Lung (tissue), 11 donors: ENCODE measurements at regions not wholly inside any gene's neighbourhood (a gene's known extent, or its start where the extent isn't known, plus 50 kb on each side); places are given as distances from the start of the nearest gene placed in this dataset.
A peak's percentile ranks its signal among the peaks of the same experiment; 100 is the strongest.

Experiments used
- ATAC-seq: fragments of 200-7000 bp; cut with Tn5 transposase; one replicate; pipeline ENCODE4 v1.9.1; 2020; ENCODE audit warnings: moderate number of reproducible peaks; ENCODE audit not compliant: insufficient read depth, low FRiP score
- DNase-seq, 3 donors: peaks; one replicate each; pipeline ENCODE4 v3.0.0-alpha.2; 2013 to 2017
- H3K27ac ChIP-seq, 2 donors: one replicate each; pipeline ENCODE4 v1.5.1; 2013; ENCODE audit warnings: mild to moderate bottlenecking in 2 of 2, moderate library complexity in 2 of 2, control low read depth in 1 of 2, inconsistent platforms in 1 of 2, low read depth in 1 of 2, low read length in 1 of 2
- H3K27me3 ChIP-seq, 3 donors: one replicate each; pipeline ENCODE4 v1.5.1; 2013; ENCODE audit warnings: low read length in 2 of 3; ENCODE audit not compliant: control insufficient read depth in 3 of 3, insufficient read depth in 3 of 3
- H3K36me3 ChIP-seq, 4 donors: one replicate each; pipeline ENCODE4 v1.5.1; 2013; ENCODE audit warnings: low read length in 4 of 4, mild to moderate bottlenecking in 1 of 4, moderate library complexity in 1 of 4; ENCODE audit not compliant: control insufficient read depth in 4 of 4, insufficient read depth in 4 of 4
- H3K4me1 ChIP-seq, 5 donors: one replicate each; pipeline ENCODE4 v1.5.1; 2013; ENCODE audit warnings: low read length in 5 of 5, mild to moderate bottlenecking in 2 of 5, moderate library complexity in 1 of 5; ENCODE audit not compliant: control insufficient read depth in 5 of 5, insufficient read depth in 5 of 5
- H3K4me3 ChIP-seq: one replicate; pipeline ENCODE4 v1.5.1; 2013; ENCODE audit warnings: mild to moderate bottlenecking, control low read depth, moderate library complexity
- H3K9ac ChIP-seq, 2 donors: one replicate each; pipeline ENCODE4 v1.5.1; 2013; ENCODE audit warnings: low read length in 2 of 2, control low read depth in 1 of 2; ENCODE audit not compliant: insufficient read depth in 1 of 2
- H3K9me3 ChIP-seq, 4 donors: one replicate each; pipeline ENCODE4 v1.5.1; 2013; ENCODE audit warnings: low read length in 3 of 4, mild to moderate bottlenecking in 1 of 4, moderate library complexity in 1 of 4; ENCODE audit not compliant: control insufficient read depth in 4 of 4, insufficient read depth in 3 of 4
- CTCF ChIP-seq: IDR thresholded peaks from 2 replicates; pipeline ENCODE4 v1.5.1; 2012; ENCODE audit warnings: mild to moderate bottlenecking; ENCODE audit errors: control extremely low read depth, extremely low read depth
- WGBS, 2 donors: extraction: QIAGEN DNeasy Blood & Tissue Kit; methylation state at CpG; one replicate each; pipeline ENCODE4 v1.1.7; 2013; 5-methylcytosine and 5-hydroxymethylcytosine counted together
- donor health status: control.
- donor health status: control.
- donor health status: Bipolar disorder and iron deficiency.
- donor health status: healthy.
- donor health status: DM: yes; HTN: yes; CAD: no.

- peak; percentile 87 for ATAC-seq
- no peak for TF ChIP-seq CTCF
- Histone ChIP-seq H3K9ac (peak overlapping the region in 1 of 2 donors; percentile 55), H3K4me3 (no peak overlapping the region), H3K4me1 (peaks cover 0 to 13% (median 0%) of the 10 kb centered on the region in 5 donors), H3K36me3 (no peaks in the 10 kb centered on the region), H3K9me3 (no peaks in the 10 kb centered on the region), H3K27ac (peak overlapping the region in 1 of 2 donors; percentile 32), H3K27me3 (no peaks in the 10 kb centered on the region)
- WGBS, 2 donors, result 12 to 18% methylated on average over 27 to 30 of the region's 30 CpGs
- DNase-seq, result peak; percentile 88 to 89 (median 89)
Measured at GRCh38 chr15:67967871-67968431, 86.2 kb upstream of the PIAS1 start.

- 57 to 70% methylated on average over 6 of the region's 6 CpGs for WGBS, 2 donors
- ATAC-seq (no peak), DNase-seq (no peak)
- Histone ChIP-seq H3K4me1 (peaks cover 0 to 13% (median 0%) of the 10 kb centered on the region in 5 donors), H3K4me3 (no peak overlapping the region), H3K27ac (no peak overlapping the region), H3K9me3 (no peaks in the 10 kb centered on the region), H3K9ac (no peak overlapping the region), H3K36me3 (no peaks in the 10 kb centered on the region), H3K27me3 (no peaks in the 10 kb centered on the region)
- TF ChIP-seq CTCF, result no peak
Measured at GRCh38 chr15:67968564-67968963, 85.6 kb upstream of the PIAS1 start.

GRCh38 chr15:67968966-67969365, 85.1 kb upstream of the PIAS1 start:
- H3K27ac ChIP-seq, result no peak overlapping the region

More at GRCh38 chr15:67968966-67969365, 85.1 kb upstream of the PIAS1 start:
- peak in 1 of 3 donors; percentile 13 for DNase-seq
- no peak overlapping the region for H3K9ac ChIP-seq
- no peaks in the 10 kb centered on the region for H3K9me3 ChIP-seq
- no peaks in the 10 kb centered on the region for H3K27me3 ChIP-seq
- H3K36me3 ChIP-seq, result no peaks in the 10 kb centered on the region
- peaks cover 0 to 13% (median 0%) of the 10 kb centered on the region in 5 donors for H3K4me1 ChIP-seq
- no peak for ATAC-seq
- TF ChIP-seq CTCF, result no peak
- no peak overlapping the region for H3K4me3 ChIP-seq
- 82% methylated on average over 3 of the region's 3 CpGs for WGBS, 2 donors
